Keratinocyte (primary cell): ENCODE measurements at regions not wholly inside any gene's neighbourhood (a gene's known extent, or its start where the extent isn't known, plus 50 kb on each side); places are given as distances from the start of the nearest gene placed in this dataset.

Experiments used
- DNase-seq: peaks from one replicate; pipeline ENCODE4 v3.0.0-alpha.2; 2011; ENCODE audit warnings: low read depth, missing footprints, low spot score
- FAIRE-seq: peaks from 2 replicates; lab custom pipeline; 2011; peaks lifted over from hg19 to GRCh38; lab: Jason Lieb, UNC
- H2AFZ ChIP-seq: 2 replicates; pipeline ENCODE4 v1.6.0; 2012; ENCODE audit warnings: low read length, control low read depth, inconsistent platforms; ENCODE audit not compliant: control insufficient read depth
- H3K27ac ChIP-seq: 2 replicates; pipeline ENCODE4 v1.5.1; 2011; ENCODE audit warnings: low read length; ENCODE audit not compliant: control insufficient read depth, insufficient read depth
- H3K27me3 ChIP-seq: 3 replicates; pipeline ENCODE4 v1.6.0; 2011; ENCODE audit warnings: low read length; ENCODE audit not compliant: control insufficient read depth, insufficient read depth; ENCODE audit errors: extremely low read depth
- H3K36me3 ChIP-seq, 2 experiments: 2 replicates in 1 of 2; 3 replicates in 1 of 2; pipeline ENCODE4 v1.5.1; 2011; ENCODE audit warnings: low read length in 2 of 2, mild to moderate bottlenecking in 1 of 2; ENCODE audit not compliant: control insufficient read depth in 2 of 2, insufficient read depth in 2 of 2; ENCODE audit errors: extremely low read depth in 1 of 2
- H3K4me1 ChIP-seq: 3 replicates; pipeline ENCODE4 v1.5.1; 2011; ENCODE audit warnings: low read length; ENCODE audit not compliant: control insufficient read depth, insufficient read depth; ENCODE audit errors: extremely low read depth
- H3K4me2 ChIP-seq: 3 replicates; pipeline ENCODE4 v1.6.0; 2011; ENCODE audit warnings: low read depth, low read length; ENCODE audit not compliant: control insufficient read depth, insufficient read depth; ENCODE audit errors: extremely low read depth
- H3K4me3 ChIP-seq, 3 experiments: fragments of 200-600 bp in 1 of 3; sonication (generic) in 1 of 3; 2 replicates in 2 of 3; 3 replicates in 1 of 3; pipeline ENCODE4 v1.5.1; 2011 to 2016; ENCODE audit warnings: low read length in 3 of 3, mild to moderate bottlenecking in 3 of 3, control low read depth in 2 of 3, inconsistent platforms in 1 of 3, low read depth in 1 of 3, mixed read lengths in 1 of 3, mixed run types in 1 of 3, moderate library complexity in 1 of 3; ENCODE audit not compliant: control insufficient read depth in 2 of 3, insufficient read depth in 2 of 3; ENCODE audit errors: extremely low read depth in 1 of 3
- H3K79me2 ChIP-seq: 2 replicates; pipeline ENCODE4 v1.6.0; 2012; ENCODE audit warnings: low read length; ENCODE audit not compliant: control insufficient read depth, insufficient read depth
- H3K9ac ChIP-seq: 3 replicates; pipeline ENCODE4 v1.6.0; 2011; ENCODE audit warnings: low read length; ENCODE audit not compliant: control insufficient read depth, insufficient read depth; ENCODE audit errors: extremely low read depth
- H3K9me1 ChIP-seq: 3 replicates; pipeline ENCODE4 v1.6.0; 2011; ENCODE audit warnings: low read length; ENCODE audit not compliant: control insufficient read depth, insufficient read depth; ENCODE audit errors: extremely low read depth
- H3K9me3 ChIP-seq: 2 replicates; pipeline ENCODE4 v1.5.1; 2012; ENCODE audit warnings: low read depth, low read length; ENCODE audit not compliant: control insufficient read depth
- H4K20me1 ChIP-seq: 3 replicates; pipeline ENCODE4 v1.6.0; 2011; ENCODE audit warnings: low read length; ENCODE audit not compliant: control insufficient read depth, insufficient read depth; ENCODE audit errors: extremely low read depth
- CTCF ChIP-seq, 3 experiments: IDR thresholded peaks in 1 of 3; conservative IDR thresholded peaks in 1 of 3; optimal IDR thresholded peaks in 1 of 3; 2 replicates in 2 of 3; 3 replicates in 1 of 3; pipeline versions ENCODE3 to v1.5.1; 2011; ENCODE audit warnings: low read length in 3 of 3, mild to moderate bottlenecking in 3 of 3, moderate library complexity in 2 of 3, control low read depth in 1 of 3, inconsistent platforms in 1 of 3; ENCODE audit not compliant: insufficient read depth in 2 of 3; ENCODE audit errors: extremely low read depth in 1 of 3
- EZH2 ChIP-seq: IDR thresholded peaks from one replicate; pipeline ENCODE4 v1.6.1; 2012; ENCODE audit warnings: inconsistent platforms, mild to moderate bottlenecking, low read length, moderate library complexity
- dilution Hi-C: fragments of 300-500 bp; cut with MboI; formaldehyde crosslinking; loops from one replicate; pipeline ENCODE4 v1.7.0; 2020; ENCODE audit warnings: low sequenced_read_pairs; ENCODE audit not compliant: extremely low pct_ligation_motif_present

GRCh38 chr1:17916702-17917101 lies 161.6 kb downstream of the ACTL8 start:
- no peaks in the 10 kb centered on the region for H3K9me3 ChIP-seq
- H3K79me2 ChIP-seq: no peaks in the 10 kb centered on the region
- dilution Hi-C loops: no loop called here
- no peak overlapping the region for H3K4me2 ChIP-seq
- no peaks in the 10 kb centered on the region for H3K9me1 ChIP-seq
- H3K36me3 ChIP-seq: no peaks in the 10 kb centered on the region
- no peak for FAIRE-seq
- H3K4me3 ChIP-seq: no peak overlapping the region
- H3K27ac ChIP-seq: no peak overlapping the region
- no peak for TF ChIP-seq EZH2
- no peak for TF ChIP-seq CTCF (optimal IDR thresholded peaks at IDR 0.05 in 1 of 3, IDR thresholded peaks at IDR 0.05 in 1 of 3, conservative IDR thresholded peaks at IDR 0.05 in 1 of 3; ENCODE audit: extremely low read depth in 1 of 3, insufficient read depth in 2 of 3, low read length in 3 of 3)
- no peak overlapping the region for H3K9ac ChIP-seq
- no peaks in the 10 kb centered on the region for H4K20me1 ChIP-seq
- H3K4me1 ChIP-seq: no peaks in the 10 kb centered on the region
- DNase-seq: no peak
- H3K27me3 ChIP-seq: peaks cover 6% of the 10 kb centered on the region
- no peak overlapping the region for H2AFZ ChIP-seq

GRCh38 chr1:17919525-17920439 lies 164.6 kb downstream of the ACTL8 start:
- Histone ChIP-seq H3K4me2 (no peak overlapping the region), H3K36me3 (no peaks in the 10 kb centered on the region), H3K9ac (no peak overlapping the region), H3K27ac (no peak overlapping the region), H3K9me3 (no peaks in the 10 kb centered on the region), H3K4me3 (no peak overlapping the region), H3K9me1 (no peaks in the 10 kb centered on the region), H2AFZ (no peak overlapping the region), H3K27me3 (peaks cover 6% of the 10 kb centered on the region), H3K4me1 (no peaks in the 10 kb centered on the region), H3K79me2 (no peaks in the 10 kb centered on the region), H4K20me1 (no peaks in the 10 kb centered on the region)
- dilution Hi-C loops: no loop called here
- peak; percentile 75 for FAIRE-seq
- TF ChIP-seq EZH2 (no peak), CTCF (optimal IDR thresholded peaks at IDR 0.05 in 1 of 3, IDR thresholded peaks at IDR 0.05 in 1 of 3, conservative IDR thresholded peaks at IDR 0.05 in 1 of 3; ENCODE audit: extremely low read depth in 1 of 3, insufficient read depth in 2 of 3, low read length in 3 of 3) (peak; percentile 7 to 38 (median 23))
- DNase-seq: no peak
